HG03460 (cell line): ENCODE measurements at regions not wholly inside any gene's neighbourhood (a gene's known extent, or its start where the extent isn't known, plus 50 kb on each side); places are given as distances from the start of the nearest gene placed in this dataset.
"Not testable (repeated sequence)": the region's sequence is repeated elsewhere in the genome, so short reads cannot be mapped to it uniquely, and the experiment has no call there.

Experiments
- ATAC-seq: cut with Tn5 transposase; IDR thresholded peaks from one replicate; pipeline ENCODE4 v1.9.1; 2021; ENCODE audit not compliant: unreplicated experiment

- ATAC-seq: no peak
Observed at GRCh38 chr7:112540839-112541577, 60.2 kb downstream of the LSMEM1 start.

GRCh38 chr7:112546723-112547513 is 66.1 kb downstream of the LSMEM1 start:
- ATAC-seq: no peak

- ATAC-seq: no peak
Observed at GRCh38 chr7:112547916-112548315, 67.1 kb downstream of the LSMEM1 start.

GRCh38 chr7:112550468-112551060 is 69.8 kb downstream of the LSMEM1 start:
- peak; percentile 89 for ATAC-seq

- not testable (repeated sequence) for ATAC-seq
Observed at GRCh38 chr7:112551521-112551920, 70.7 kb downstream of the LSMEM1 start.

- no peak for ATAC-seq
Observed at GRCh38 chr7:112554591-112554990, 73.8 kb downstream of the LSMEM1 start.

- ATAC-seq: peak; percentile 91
Observed at GRCh38 chr7:112556633-112557032, 75.8 kb downstream of the LSMEM1 start.

- ATAC-seq: no peak
Observed at GRCh38 chr7:112566442-112567324, 85.9 kb downstream of the LSMEM1 start.

GRCh38 chr7:112567388-112567787 is 86.6 kb downstream of the LSMEM1 start:
- no peak for ATAC-seq

- no peak for ATAC-seq
Observed at GRCh38 chr7:112571852-112572607, 91.2 kb downstream of the LSMEM1 start.

GRCh38 chr7:112572669-112573301 is 92.0 kb downstream of the LSMEM1 start:
- no peak for ATAC-seq

- no peak for ATAC-seq
Observed at GRCh38 chr7:112573302-112574039, 92.7 kb downstream of the LSMEM1 start.

- no peak for ATAC-seq
Observed at GRCh38 chr7:112575864-112576263, 95.1 kb downstream of the LSMEM1 start.

- ATAC-seq: no peak
Observed at GRCh38 chr7:112579388-112579787, 98.6 kb downstream of the LSMEM1 start.

- no peak for ATAC-seq
Observed at GRCh38 chr7:112580717-112581435, 100.1 kb downstream of the LSMEM1 start.

- ATAC-seq: no peak
Observed at GRCh38 chr7:112581529-112581928, 100.7 kb downstream of the LSMEM1 start.

GRCh38 chr7:112584290-112584689 is 103.5 kb downstream of the LSMEM1 start:
- ATAC-seq: no peak

- ATAC-seq: no peak
Observed at GRCh38 chr7:112587504-112587903, 106.7 kb downstream of the LSMEM1 start.
